ENCODE measurements at regions not wholly inside any gene's neighbourhood (a gene's known extent, or its start where the extent isn't known, plus 50 kb on each side); places are given as distances from the start of the nearest gene placed in this dataset.
A peak's percentile ranks its signal among the peaks of the same experiment; 100 is the strongest.

DNA sequence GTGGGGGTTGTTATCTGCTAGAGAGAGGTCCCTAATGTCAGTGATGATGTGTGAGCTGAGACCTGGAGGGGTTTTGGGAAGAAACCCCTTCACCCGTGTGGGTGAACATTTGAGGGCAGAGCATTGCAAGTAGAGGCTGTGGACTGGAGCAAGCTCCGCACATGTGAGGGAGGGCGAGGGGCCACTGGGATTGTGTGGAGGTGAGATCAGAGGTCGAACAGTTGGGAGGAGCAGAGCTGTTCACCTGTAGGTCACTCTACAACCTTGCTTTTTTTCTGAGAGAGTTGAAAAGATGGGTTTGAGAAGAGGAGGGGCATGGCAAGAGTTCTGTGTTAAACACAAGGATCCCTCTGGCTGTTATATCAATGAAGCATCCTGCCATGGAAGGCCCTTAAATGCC lies 480.4 kb upstream of the ZNF608 start:
- no peak for DNase-seq
- Mint-ChIP-seq H3K4me3 (no peak overlapping the region), H3K9me3 (peaks cover 3% of the 10 kb centered on the region), H3K27me3 (ENCODE audit: insufficient read depth) (no peaks in the 10 kb centered on the region), H3K4me1 (peaks cover 2% of the 10 kb centered on the region), H3K27ac (no peak overlapping the region), H3K36me3 (ENCODE audit: low read depth) (peaks cover 4% of the 10 kb centered on the region)
- H3K27ac ChIP-seq (ENCODE audit: low read depth, low read length): no peak overlapping the region
- H3K9ac ChIP-seq (ENCODE audit: extremely low read depth, low read length, poor library complexity, severe bottlenecking): no peak overlapping the region
- WGBS, 2 experiments (ENCODE audit: insufficient coverage in 1 of 2, insufficient read length in 1 of 2): 94% methylated on average over 4 of the region's 4 CpGs; no CpG with 5 or more reads in 1 of the 2 experiments
- H3K9me3 ChIP-seq (ENCODE audit: control insufficient read depth, low read length): no peaks in the 10 kb centered on the region
- H3K36me3 ChIP-seq (ENCODE audit: control insufficient read depth, insufficient read depth, low read length): no peaks in the 10 kb centered on the region
- TF ChIP-seq, protein P1, sequence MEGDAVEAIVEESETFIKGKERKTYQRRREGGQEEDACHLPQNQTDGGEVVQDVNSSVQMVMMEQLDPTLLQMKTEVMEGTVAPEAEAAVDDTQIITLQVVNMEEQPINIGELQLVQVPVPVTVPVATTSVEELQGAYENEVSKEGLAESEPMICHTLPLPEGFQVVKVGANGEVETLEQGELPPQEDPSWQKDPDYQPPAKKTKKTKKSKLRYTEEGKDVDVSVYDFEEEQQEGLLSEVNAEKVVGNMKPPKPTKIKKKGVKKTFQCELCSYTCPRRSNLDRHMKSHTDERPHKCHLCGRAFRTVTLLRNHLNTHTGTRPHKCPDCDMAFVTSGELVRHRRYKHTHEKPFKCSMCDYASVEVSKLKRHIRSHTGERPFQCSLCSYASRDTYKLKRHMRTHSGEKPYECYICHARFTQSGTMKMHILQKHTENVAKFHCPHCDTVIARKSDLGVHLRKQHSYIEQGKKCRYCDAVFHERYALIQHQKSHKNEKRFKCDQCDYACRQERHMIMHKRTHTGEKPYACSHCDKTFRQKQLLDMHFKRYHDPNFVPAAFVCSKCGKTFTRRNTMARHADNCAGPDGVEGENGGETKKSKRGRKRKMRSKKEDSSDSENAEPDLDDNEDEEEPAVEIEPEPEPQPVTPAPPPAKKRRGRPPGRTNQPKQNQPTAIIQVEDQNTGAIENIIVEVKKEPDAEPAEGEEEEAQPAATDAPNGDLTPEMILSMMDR (conservative IDR thresholded peaks at IDR 0.05): no peak
- H3K4me3 ChIP-seq (ENCODE audit: low read length): no peak overlapping the region
- H3K4me1 ChIP-seq (ENCODE audit: control insufficient read depth, insufficient read depth, low read length): no peaks in the 10 kb centered on the region
- no peaks in the 10 kb centered on the region for H3K27me3 ChIP-seq (ENCODE audit: control insufficient read depth, insufficient read depth, low read length, poor library complexity, severe bottlenecking)

DNA sequence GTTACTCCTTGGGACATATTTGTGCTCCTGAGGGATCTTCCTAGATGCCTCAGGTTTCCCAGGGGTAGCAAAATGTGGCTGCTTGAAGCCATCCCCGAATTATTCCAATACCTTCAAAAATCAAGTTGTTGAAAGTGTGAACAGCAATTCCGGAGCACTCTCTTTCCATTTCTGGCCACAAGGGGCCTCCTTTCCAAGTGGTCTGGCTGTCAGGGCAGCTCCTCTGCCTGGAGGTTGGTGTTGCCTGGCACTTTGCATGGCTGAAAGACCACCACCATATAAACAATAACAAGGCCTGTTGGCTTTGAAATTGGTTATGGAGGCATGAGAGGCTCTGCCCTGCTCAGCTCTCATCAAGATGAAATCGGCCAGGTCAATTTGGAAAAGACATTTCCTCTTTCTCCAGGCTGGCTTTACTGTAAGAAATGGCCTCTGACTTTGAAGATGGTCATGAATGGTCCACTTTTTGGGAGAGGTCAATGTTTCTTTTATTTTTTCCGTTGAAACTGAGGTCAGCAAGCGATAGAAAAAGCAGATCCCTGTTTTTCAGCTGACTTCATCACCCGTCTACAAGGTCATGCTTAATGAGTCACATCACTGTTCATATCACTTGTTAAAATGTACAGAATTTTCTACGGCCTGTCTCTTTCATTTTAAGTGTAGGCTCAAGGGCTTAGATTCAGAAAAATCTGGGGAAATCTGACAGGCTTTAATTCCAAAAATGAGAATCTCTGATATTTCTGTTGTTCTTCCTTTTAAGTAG lies 481.1 kb upstream of the ZNF608 start:
- Mint-ChIP-seq H3K36me3 (ENCODE audit: low read depth) (peaks cover 4% of the 10 kb centered on the region), H3K27ac (no peak overlapping the region), H3K4me3 (no peak overlapping the region), H3K27me3 (ENCODE audit: insufficient read depth) (no peaks in the 10 kb centered on the region), H3K9me3 (peaks cover 3% of the 10 kb centered on the region), H3K4me1 (peaks cover 2% of the 10 kb centered on the region)
- Histone ChIP-seq H3K4me1 (ENCODE audit: control insufficient read depth, insufficient read depth, low read length) (no peaks in the 10 kb centered on the region), H3K27ac (ENCODE audit: low read depth, low read length) (no peak overlapping the region), H3K9ac (ENCODE audit: extremely low read depth, low read length, poor library complexity, severe bottlenecking) (no peak overlapping the region), H3K36me3 (ENCODE audit: control insufficient read depth, insufficient read depth, low read length) (no peaks in the 10 kb centered on the region), H3K4me3 (ENCODE audit: low read length) (no peak overlapping the region), H3K9me3 (ENCODE audit: control insufficient read depth, low read length) (no peaks in the 10 kb centered on the region), H3K27me3 (ENCODE audit: control insufficient read depth, insufficient read depth, low read length, poor library complexity, severe bottlenecking) (no peaks in the 10 kb centered on the region)
- 90 to 94% methylated on average over 4 to 7 of the region's 7 CpGs for WGBS, 2 experiments (ENCODE audit: insufficient coverage in 1 of 2, insufficient read length in 1 of 2)
- peak; percentile 79 for DNase-seq
- TF ChIP-seq, protein P1 (conservative IDR thresholded peaks at IDR 0.05): peak; percentile 82

- peaks cover 3% of the 10 kb centered on the region for H3K9me3 Mint-ChIP-seq
- no peak overlapping the region for H3K4me3 Mint-ChIP-seq
- TF ChIP-seq, protein P1 (conservative IDR thresholded peaks at IDR 0.05): no peak
- DNase-seq: no peak
- no peak overlapping the region for H3K27ac Mint-ChIP-seq
- Histone ChIP-seq H3K36me3 (ENCODE audit: control insufficient read depth, insufficient read depth, low read length) (no peaks in the 10 kb centered on the region), H3K4me3 (ENCODE audit: low read length) (no peak overlapping the region), H3K9me3 (ENCODE audit: control insufficient read depth, low read length) (no peaks in the 10 kb centered on the region), H3K27ac (ENCODE audit: low read depth, low read length) (no peak overlapping the region), H3K27me3 (ENCODE audit: control insufficient read depth, insufficient read depth, low read length, poor library complexity, severe bottlenecking) (no peaks in the 10 kb centered on the region), H3K4me1 (ENCODE audit: control insufficient read depth, insufficient read depth, low read length) (no peaks in the 10 kb centered on the region), H3K9ac (ENCODE audit: extremely low read depth, low read length, poor library complexity, severe bottlenecking) (no peak overlapping the region)
- peaks cover 2% of the 10 kb centered on the region for H3K4me1 Mint-ChIP-seq
- peaks cover 4% of the 10 kb centered on the region for H3K36me3 Mint-ChIP-seq (ENCODE audit: low read depth)
- no peaks in the 10 kb centered on the region for H3K27me3 Mint-ChIP-seq (ENCODE audit: insufficient read depth)
- WGBS, 2 experiments (ENCODE audit: insufficient coverage in 1 of 2, insufficient read length in 1 of 2): 70 to 100% methylated on average over 1 to 4 of the region's 4 CpGs
Measured at GRCh38 chr5:125228363-125229070, 482.1 kb upstream of the ZNF608 start.
